ENCODE measurements at regions not wholly inside any gene's neighbourhood (a gene's known extent, or its start where the extent isn't known, plus 50 kb on each side); places are given as distances from the start of the nearest gene placed in this dataset.

- DNase-seq: no peak
- H3K36me3 Mint-ChIP-seq (ENCODE audit: low read depth): no peaks in the 10 kb centered on the region
- H3K27ac Mint-ChIP-seq: no peak overlapping the region
- H3K27me3 Mint-ChIP-seq (ENCODE audit: low read depth, poor library complexity): no peaks in the 10 kb centered on the region
- no peaks in the 10 kb centered on the region for H3K4me1 Mint-ChIP-seq
- TF ChIP-seq, protein P1, sequence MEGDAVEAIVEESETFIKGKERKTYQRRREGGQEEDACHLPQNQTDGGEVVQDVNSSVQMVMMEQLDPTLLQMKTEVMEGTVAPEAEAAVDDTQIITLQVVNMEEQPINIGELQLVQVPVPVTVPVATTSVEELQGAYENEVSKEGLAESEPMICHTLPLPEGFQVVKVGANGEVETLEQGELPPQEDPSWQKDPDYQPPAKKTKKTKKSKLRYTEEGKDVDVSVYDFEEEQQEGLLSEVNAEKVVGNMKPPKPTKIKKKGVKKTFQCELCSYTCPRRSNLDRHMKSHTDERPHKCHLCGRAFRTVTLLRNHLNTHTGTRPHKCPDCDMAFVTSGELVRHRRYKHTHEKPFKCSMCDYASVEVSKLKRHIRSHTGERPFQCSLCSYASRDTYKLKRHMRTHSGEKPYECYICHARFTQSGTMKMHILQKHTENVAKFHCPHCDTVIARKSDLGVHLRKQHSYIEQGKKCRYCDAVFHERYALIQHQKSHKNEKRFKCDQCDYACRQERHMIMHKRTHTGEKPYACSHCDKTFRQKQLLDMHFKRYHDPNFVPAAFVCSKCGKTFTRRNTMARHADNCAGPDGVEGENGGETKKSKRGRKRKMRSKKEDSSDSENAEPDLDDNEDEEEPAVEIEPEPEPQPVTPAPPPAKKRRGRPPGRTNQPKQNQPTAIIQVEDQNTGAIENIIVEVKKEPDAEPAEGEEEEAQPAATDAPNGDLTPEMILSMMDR (IDR thresholded peaks at IDR 0.05): no peak
- peaks cover 40% of the 10 kb centered on the region for H3K9me3 Mint-ChIP-seq
- H3K4me3 Mint-ChIP-seq: no peak overlapping the region
These were observed 157.3 kb downstream of the SLC30A10 start for GRCh38 chr1:219771080-219771479.

GRCh38 chr1:219763321-219763720 is 150.4 kb upstream of the ZC3H11B start:
- no peak for DNase-seq
- H3K4me1 Mint-ChIP-seq: peaks cover 8% of the 10 kb centered on the region
- no peak overlapping the region for H3K27ac Mint-ChIP-seq
- peaks cover 4% of the 10 kb centered on the region for H3K27me3 Mint-ChIP-seq (ENCODE audit: low read depth, poor library complexity)
- H3K4me3 Mint-ChIP-seq: no peak overlapping the region
- peaks cover 33% of the 10 kb centered on the region for H3K9me3 Mint-ChIP-seq
- no peaks in the 10 kb centered on the region for H3K36me3 Mint-ChIP-seq (ENCODE audit: low read depth)
- TF ChIP-seq, protein P1 (IDR thresholded peaks at IDR 0.05): no peak

DNA sequence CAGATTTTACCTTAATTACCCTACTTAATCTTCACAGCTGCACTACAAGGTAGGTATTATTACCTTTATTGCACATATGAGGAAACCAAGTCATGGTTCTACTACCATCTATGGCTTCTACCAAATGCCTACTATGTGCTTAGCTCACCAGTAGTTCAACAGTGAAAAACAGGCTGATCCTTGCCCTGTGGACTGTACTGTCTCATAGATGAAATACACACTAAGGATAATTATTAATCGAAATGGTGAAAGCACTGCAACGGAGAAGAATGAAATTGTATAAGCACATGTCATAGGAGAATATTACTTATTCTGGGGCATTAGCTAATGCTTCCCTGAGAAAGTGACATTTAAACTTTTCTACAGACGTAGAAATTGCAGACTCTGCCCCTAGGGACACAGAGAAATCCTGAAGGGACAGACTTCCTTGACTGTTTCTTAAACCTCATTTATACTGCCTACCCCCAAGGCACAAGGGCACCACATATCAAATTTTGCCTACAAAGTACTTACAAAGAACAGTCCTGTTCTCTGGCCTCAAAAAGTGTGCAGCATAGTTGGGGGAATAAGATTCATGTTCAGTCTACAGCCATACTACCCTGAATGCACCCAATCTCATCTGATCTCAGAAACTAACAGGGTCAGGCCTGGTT is 148.4 kb upstream of the ZC3H11B start:
- Mint-ChIP-seq H3K27ac (no peak overlapping the region), H3K27me3 (ENCODE audit: low read depth, poor library complexity) (peaks cover 4% of the 10 kb centered on the region), H3K4me1 (peaks cover 10% of the 10 kb centered on the region), H3K4me3 (no peak overlapping the region), H3K36me3 (ENCODE audit: low read depth) (no peaks in the 10 kb centered on the region), H3K9me3 (peaks cover 13% of the 10 kb centered on the region)
- TF ChIP-seq, protein P1 (IDR thresholded peaks at IDR 0.05): no peak
- DNase-seq: no peak

DNA sequence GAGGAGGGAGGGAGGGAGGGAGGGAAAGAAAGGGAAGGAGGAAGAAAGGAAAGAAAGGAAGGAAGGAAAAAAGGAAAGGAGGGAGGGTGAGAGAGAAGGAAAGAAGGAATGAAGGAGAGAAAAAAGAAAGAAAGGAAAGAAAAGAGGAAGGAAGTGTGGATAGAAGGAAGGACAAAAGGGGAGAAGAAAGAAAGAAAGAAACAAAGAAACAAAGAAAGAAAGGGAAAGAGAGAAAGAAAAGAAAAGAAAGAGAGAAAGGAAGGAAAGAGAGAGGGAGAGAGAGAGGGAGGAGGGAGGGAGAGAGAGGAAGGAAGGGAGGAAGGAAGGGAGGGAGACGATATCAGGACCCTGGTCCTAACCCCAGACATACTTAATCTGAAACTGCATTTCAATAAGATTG is 146.2 kb upstream of the ZC3H11B start:
- TF ChIP-seq, protein P1 (IDR thresholded peaks at IDR 0.05): no peak
- peaks cover 12% of the 10 kb centered on the region for H3K4me1 Mint-ChIP-seq
- no peaks in the 10 kb centered on the region for H3K9me3 Mint-ChIP-seq
- no peaks in the 10 kb centered on the region for H3K36me3 Mint-ChIP-seq (ENCODE audit: low read depth)
- H3K4me3 Mint-ChIP-seq: no peak overlapping the region
- H3K27me3 Mint-ChIP-seq (ENCODE audit: low read depth, poor library complexity): no peaks in the 10 kb centered on the region
- no peak for DNase-seq
- H3K27ac Mint-ChIP-seq: peak overlapping the region; percentile 42

- H3K9me3 Mint-ChIP-seq: no peaks in the 10 kb centered on the region
- peaks cover 23% of the 10 kb centered on the region for H3K4me1 Mint-ChIP-seq
- no peak for DNase-seq
- H3K36me3 Mint-ChIP-seq (ENCODE audit: low read depth): no peaks in the 10 kb centered on the region
- H3K27me3 Mint-ChIP-seq (ENCODE audit: low read depth, poor library complexity): no peaks in the 10 kb centered on the region
- TF ChIP-seq, protein P1 (IDR thresholded peaks at IDR 0.05): no peak
- H3K4me3 Mint-ChIP-seq: no peak overlapping the region
- H3K27ac Mint-ChIP-seq: no peak overlapping the region
These were observed 145.0 kb upstream of the ZC3H11B start for GRCh38 chr1:219757890-219758289.

GRCh38 chr1:219755234-219755633 is 142.3 kb upstream of the ZC3H11B start:
- DNase-seq: no peak
- no peaks in the 10 kb centered on the region for H3K27me3 Mint-ChIP-seq (ENCODE audit: low read depth, poor library complexity)
- TF ChIP-seq, protein P1 (IDR thresholded peaks at IDR 0.05): no peak
- no peak overlapping the region for H3K27ac Mint-ChIP-seq
- peaks cover 38% of the 10 kb centered on the region for H3K4me1 Mint-ChIP-seq
- no peaks in the 10 kb centered on the region for H3K9me3 Mint-ChIP-seq
- H3K36me3 Mint-ChIP-seq (ENCODE audit: low read depth): no peaks in the 10 kb centered on the region
- H3K4me3 Mint-ChIP-seq: no peak overlapping the region

All from nephron progenitor cell (in vitro differentiated cells).